HK-2 (cell line): ENCODE measurements at regions not wholly inside any gene's neighbourhood (a gene's known extent, or its start where the extent isn't known, plus 50 kb on each side); places are given as distances from the start of the nearest gene placed in this dataset.

Experiments used
- DNase-seq: peaks from one replicate; pipeline ENCODE4 v3.0.0-alpha.2; 2018; ENCODE audit not compliant: unreplicated experiment

DNA sequence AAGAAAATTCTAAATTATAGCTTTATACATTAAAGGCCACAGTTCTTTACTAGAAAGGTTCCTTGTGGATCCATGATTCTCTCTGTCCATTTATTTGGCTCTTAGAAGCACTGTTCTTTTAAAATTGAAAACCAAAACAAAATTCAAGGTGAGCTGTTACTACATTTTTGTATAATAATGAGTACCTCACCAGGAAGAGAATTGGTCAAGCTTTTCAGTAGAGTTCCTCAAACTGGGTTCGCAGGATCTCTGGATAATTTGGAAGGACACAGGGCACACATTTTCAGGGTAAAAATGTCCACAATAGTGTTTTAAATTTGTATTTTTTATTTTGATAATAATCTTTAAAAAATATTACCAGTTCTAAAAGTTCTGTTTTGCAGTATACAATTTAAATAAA lies 93.0 kb downstream of the PPP1R3A start:
- DNase-seq, result no peak

DNA sequence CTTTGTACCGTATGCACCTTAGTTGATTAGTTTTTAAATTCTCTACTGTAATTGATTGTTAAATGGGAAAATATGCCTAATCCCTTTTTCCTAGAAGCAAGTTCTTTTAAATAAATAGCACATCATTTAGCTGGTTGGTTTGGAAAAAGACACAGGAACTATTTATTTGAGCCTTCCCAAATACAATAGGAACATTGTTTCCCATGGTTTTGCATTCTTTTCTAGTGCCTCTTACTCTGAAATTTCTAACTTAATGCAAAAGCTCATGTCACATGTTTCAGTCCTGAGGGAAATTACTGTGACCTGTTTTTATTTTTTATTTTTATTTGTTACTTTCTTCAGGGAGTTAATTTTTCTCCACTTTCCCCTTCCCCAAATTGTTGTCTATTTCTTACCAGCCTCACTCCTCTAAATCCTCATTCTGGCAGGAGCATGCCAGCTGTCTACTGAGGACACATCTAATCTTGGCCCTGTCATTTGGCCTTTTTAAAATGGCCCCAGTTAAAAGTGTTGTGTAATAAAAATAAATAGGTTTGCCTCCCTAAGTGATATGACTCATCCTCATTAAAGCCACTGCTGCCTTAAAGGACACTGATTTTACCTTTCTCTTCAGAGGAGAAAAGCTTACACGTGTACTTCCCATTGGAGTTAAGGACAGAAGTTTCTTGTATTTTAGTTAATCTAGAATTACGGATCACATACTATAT lies 94.5 kb downstream of the PPP1R3A start:
- no peak for DNase-seq

DNA sequence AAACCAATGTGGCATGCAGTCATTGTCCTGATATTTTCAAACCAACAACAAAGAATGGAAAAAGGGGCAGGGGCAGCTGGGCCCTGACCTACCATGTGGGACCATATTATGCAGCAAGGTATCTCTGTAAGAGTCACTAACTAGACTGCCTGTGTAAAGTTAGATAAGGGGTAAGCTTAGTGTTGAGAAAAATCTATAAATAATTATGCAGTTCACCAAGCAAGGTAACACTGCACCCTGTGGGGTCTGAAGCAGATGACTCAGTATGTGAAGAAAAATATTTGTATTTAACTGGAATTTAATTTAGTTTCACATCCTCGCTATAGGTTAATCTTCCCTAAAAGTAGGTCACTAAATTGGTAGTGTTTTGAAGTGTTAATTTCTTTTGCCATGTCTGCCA lies 99.3 kb downstream of the PPP1R3A start:
- no peak for DNase-seq

- DNase-seq, result no peak
These were observed 102.2 kb downstream of the PPP1R3A start for GRCh38 chr7:113816639-113817038.

GRCh38 chr7:113813471-113813870 lies 105.3 kb downstream of the PPP1R3A start:
- DNase-seq, result no peak

GRCh38 chr7:113812591-113813255 lies 106.1 kb downstream of the PPP1R3A start:
- no peak for DNase-seq

DNA sequence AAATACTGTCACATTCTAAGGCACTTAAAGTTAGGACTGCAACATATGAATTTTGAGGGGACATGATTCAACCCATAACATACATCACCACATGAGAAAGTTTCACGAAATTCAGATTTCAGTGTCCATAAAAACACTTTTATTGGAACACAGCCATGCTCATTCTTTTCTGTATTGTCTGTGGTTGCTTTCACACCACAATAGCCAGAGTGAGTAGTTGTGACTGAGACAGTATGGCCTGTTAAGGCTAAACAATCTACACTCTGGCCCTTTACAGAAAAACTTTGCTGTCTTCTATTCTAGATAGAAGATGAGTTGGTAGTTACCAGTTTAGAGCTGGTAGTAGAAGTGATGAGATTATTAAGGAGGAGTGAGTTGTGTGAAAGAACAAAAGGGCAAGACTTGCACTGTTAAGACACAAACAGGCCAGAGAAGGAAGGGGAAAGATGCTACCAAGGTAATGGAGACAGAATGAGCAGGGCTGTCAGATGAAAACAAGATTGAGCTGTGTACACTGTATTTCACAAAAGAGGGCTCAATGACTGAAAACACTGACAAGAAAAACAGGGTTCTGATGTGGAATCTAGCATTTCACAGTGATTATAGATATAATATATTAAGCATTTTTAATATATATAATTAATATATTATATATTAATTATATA lies 108.6 kb downstream of the PPP1R3A start:
- no peak for DNase-seq

DNA sequence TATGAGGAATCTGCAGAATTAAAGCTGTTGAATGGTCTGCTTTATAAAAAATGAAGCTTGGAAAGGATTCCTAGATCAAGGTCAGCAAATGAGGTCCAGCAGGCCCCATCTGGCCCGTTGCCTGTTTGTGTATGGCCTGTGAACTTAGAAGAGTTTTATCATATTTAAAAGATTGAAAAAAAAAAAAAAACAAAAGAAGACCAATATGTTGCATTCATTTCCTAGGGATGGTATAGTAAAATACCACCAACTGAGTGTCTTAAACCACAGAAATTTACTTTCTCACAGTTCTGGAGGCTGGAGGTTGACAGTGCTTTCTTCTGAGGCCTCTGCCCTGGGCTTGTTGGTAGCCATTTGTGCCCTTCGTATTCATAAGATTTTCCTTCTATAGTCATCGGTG lies 109.2 kb downstream of the PPP1R3A start:
- DNase-seq, result no peak

GRCh38 chr7:113806633-113807327 lies 112.0 kb downstream of the PPP1R3A start:
- DNase-seq, result no peak

GRCh38 chr7:113805976-113806375 lies 112.8 kb downstream of the PPP1R3A start:
- no peak for DNase-seq

GRCh38 chr7:113804475-113805095 lies 114.2 kb downstream of the PPP1R3A start:
- DNase-seq, result no peak

DNA sequence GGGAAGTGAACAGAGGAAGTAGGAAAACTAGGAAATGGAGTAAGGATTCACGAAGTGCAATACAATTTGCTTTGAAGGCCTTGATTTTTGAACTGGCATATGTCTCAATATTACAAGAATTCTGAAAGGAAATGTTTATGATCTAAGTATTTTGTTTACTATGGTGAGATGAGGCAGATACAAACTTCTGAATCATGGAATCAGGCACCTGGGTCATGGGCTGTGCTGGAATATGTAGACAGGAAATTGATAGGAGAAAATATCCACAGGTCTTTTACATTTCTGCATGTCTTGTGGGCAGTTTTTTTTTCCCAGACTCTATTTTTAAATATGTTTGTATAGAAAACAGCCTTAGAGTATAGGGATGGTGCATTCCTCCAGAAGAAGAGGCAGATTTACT lies 117.1 kb downstream of the PPP1R3A start:
- no peak for DNase-seq

GRCh38 chr7:113800826-113801225 lies 118.0 kb downstream of the PPP1R3A start:
- no peak for DNase-seq

DNA sequence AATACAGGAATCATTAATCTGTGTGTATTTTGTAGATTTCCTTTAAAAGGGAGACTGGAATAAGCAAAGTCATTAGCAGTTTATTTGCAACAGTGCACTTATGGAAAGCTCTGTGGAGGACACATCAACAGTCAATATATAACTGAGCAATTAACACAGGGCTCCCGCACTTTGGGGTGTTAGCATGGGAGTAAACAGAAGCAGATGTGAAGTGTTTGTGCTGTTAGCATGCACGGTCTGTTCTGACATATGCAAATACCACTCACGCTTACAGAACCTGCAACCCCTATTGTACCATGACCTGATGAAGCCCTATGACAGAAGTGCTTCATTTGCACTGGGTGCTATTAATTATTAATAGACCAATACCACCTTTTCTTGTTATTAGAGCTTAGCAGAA lies 118.9 kb downstream of the PPP1R3A start:
- no peak for DNase-seq

DNA sequence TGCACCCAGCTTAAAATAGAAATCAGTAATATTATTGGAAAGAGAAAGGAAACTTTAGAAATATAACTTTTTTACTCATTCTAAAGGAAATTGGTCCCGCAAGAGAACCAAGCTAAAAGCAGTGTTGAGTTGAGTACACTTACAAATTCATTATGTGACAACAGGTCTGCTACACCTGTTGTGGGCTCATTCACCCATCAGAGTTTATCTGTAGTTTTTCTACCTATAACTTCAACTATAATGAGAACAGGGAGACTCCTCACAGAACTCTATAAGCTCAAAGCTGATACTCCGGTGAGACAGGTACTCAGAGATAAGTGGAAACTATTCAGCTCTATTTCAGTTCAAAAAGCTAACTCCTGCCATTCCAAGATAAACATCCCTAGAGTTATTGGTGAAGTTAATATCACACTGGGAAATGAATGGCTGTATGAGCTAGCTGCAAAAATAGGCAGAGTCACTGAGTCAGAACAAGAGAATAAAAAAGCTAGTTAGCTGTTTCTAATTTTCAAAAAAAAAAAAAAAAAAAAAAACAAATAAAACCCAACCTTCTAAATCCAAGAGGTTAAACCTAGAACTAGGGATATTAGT lies 121.3 kb downstream of the PPP1R3A start:
- no peak for DNase-seq

DNA sequence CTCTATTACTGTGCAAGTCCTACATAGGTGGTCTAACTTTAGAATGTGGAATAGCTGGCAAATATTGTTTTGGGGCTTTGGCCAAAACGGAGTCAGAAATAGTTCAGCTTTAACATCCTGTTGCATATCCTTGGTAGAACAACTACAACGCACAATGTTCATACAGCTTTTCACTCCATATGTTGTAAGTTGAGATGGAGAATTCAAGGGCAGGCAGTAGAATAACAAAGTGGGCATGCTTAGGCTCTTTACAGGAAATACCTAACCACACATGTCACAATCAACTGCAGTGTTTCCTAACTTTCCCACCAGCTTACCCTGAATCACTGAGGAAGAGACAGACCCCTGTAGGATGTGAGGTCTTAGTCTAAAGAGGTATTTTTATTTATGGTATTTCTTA lies 122.3 kb downstream of the PPP1R3A start:
- DNase-seq, result no peak

GRCh38 chr7:113794573-113794972 lies 124.2 kb downstream of the PPP1R3A start:
- DNase-seq, result no peak

- DNase-seq, result no peak
These were observed 125.6 kb downstream of the PPP1R3A start for GRCh38 chr7:113793171-113793570.

- DNase-seq, result no peak
These were observed 128.8 kb downstream of the PPP1R3A start for GRCh38 chr7:113790025-113790424.

GRCh38 chr7:113787106-113787505 lies 131.7 kb downstream of the PPP1R3A start:
- DNase-seq, result no peak

- DNase-seq, result no peak
These were observed 133.9 kb downstream of the PPP1R3A start for GRCh38 chr7:113784956-113785355.

- no peak for DNase-seq
These were observed 134.5 kb downstream of the PPP1R3A start for GRCh38 chr7:113784316-113784715.
